ENCODE measurements at regions not wholly inside any gene's neighbourhood (a gene's known extent, or its start where the extent isn't known, plus 50 kb on each side); places are given as distances from the start of the nearest gene placed in this dataset.

DNA sequence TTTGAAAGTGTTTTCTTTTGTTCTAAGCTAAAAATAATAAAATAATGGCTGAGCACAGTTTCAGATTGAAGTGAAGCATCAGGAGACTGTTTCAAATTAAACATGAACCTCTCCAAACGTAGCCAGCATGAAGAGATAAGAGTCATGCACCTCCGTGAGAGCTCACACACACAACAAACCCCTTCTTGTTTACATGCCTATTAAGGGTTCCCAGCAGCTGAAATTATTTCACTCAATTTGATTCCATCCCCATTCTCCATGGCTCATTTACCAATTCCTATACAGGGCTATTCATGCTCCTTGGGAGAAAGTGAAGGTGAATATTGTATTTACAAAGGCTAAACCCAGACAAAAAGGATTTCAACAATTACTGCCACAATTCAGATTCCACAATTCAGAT, 954.1 kb upstream of the INTU start:
- TF ChIP-seq CTCF (IDR thresholded peaks at IDR 0.05), result no peak

DNA sequence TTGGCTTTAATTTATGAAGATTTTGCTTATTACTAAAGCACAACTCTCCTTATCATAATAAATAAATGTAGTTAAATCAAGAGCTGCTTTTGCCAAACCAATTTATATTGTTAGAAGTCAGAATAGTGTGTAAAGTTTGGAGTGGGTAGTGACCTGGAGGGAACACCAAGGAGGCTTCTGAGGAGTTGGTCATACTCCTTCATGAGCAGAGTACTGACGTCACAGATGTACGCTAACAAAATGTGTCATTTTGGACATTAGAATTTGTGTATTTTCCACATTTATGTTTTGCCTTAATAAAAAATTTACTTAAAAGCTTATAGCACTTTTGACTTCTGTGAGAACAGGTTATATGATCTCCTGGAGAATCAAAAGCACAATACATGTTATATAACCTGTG, 953.5 kb upstream of the INTU start:
- TF ChIP-seq CTCF (IDR thresholded peaks at IDR 0.05), result no peak

DNA sequence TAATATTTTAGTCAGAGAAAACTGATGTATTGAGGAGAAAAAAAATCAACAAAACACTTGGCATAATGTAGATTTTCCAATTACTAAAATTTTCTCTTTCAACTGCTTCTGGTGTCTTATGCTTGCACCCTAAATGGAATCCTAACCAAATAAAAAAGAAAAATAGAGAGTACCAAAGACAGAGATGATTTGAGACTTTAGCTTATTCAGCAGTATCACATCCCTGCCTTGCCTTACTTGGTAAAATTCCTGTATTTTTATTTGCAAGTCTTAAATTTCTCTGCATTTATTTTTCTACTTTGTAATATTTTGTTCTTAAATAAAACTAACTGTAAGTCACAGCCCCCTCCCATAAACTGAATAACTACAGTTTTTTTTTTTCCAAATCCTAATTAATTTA, 950.5 kb upstream of the INTU start:
- TF ChIP-seq CTCF (IDR thresholded peaks at IDR 0.05), result no peak

DNA sequence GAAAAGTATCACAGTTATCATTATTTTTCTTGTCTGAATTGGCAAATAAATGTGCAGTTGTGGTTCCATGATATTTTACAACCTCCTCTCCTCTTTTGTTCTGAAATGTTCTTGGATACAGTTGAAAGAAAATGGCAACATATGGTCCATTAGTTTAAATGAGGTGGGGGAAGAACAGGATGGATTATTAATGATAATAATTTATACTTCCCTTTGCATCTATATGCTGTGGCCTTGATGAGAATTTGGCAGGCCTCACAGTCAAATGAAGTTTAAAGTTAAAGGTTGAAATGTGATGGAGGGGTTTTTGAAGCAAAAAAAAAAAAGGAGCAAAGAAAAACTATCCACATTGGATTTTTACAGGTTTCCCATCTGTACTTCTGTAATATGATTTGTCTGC, 946.3 kb upstream of the INTU start:
- no peak for TF ChIP-seq CTCF (IDR thresholded peaks at IDR 0.05)

DNA sequence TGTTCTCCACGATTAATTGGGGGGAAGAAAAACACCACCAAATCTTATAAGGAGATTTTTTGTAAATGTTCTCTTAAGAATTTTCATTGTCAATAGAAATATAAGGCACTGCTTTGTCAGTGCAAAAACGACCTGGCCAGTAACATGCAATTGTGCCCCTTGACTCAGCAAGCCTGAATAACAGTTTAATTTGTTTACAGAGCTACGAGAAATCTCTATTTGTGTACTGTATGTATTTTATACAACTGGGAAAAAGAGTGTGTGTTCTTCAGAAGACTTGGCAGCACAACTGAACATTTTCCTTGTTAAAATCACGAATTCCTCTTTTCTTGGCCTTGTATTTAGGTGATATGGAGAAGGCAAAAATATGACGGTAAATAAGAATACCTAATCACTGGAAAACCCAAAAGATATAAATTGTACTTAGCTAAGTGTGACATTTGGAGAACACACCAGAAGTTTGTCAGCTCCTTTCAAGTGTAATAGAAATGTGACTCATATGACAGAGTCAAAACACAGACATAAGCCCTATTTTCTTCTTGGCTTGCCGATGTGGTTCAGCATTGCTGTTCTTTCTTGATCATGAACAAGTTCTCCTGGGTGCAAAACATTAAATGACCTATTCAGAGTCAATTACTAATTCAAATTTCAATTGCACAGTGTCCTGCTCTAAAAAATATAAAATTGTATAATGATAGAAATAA, 945.0 kb upstream of the INTU start:
- TF ChIP-seq CTCF (IDR thresholded peaks at IDR 0.05), result no peak

DNA sequence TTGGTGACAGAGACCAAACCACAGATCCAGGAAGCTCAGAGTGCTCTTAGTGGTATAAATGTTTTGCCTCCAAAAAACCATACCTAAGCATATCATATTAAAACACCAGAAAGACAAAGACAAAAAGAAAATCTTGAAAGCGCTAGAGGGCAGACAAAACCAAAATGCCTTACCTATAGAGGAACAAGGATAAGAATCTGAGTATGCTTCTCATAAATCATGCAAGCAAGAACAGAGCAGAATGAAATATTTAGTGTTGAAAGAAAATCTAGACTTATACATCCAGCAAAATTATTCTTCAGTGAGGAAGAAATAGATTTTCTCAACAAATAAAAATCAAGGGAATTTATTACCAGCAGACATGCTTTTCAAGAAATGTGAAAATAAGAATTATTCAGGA, 941.0 kb upstream of the INTU start:
- TF ChIP-seq CTCF (IDR thresholded peaks at IDR 0.05), result no peak

DNA sequence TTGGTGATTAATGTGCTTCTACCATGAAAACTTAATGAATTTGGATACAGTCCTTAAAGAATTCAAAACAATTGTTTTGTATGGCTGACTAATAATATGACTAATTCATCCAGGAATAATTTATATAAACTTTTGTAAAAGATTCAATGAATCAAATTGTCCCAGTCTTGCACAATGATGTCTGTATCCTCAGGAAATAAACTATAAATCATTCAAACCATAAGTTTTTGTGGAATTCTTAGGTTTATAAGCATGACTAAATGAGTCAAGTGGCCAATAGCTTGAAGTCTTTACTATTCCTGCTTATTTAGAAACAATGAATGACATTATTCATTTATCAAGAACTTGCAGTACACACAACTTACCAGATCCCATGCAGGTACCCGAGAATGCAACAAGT, 935.0 kb upstream of the INTU start:
- TF ChIP-seq CTCF (IDR thresholded peaks at IDR 0.05), result no peak

DNA sequence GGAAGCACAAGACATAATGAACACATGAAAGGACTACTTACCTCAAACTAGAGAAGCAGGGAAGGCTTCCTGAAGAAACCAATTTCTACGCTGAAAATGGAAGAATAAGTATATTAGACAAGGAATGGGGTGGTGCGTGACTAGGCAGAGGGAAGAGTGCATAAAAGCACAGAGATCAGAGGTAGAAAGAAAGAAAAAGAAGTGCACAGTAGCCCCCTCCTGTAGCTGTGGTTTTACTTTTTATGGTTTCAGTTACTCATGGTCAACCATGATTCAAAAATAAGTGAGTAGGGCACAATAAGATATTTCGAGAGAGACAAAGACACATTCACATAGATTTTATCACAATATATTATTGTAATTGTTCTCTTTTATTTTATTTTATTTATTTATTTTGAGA, 934.5 kb upstream of the INTU start:
- no peak for TF ChIP-seq CTCF (IDR thresholded peaks at IDR 0.05)
